ENCODE measurements at regions not wholly inside any gene's neighbourhood (a gene's known extent, or its start where the extent isn't known, plus 50 kb on each side); places are given as distances from the start of the nearest gene placed in this dataset.

- Histone ChIP-seq H3K9me3 (ENCODE audit: control insufficient read depth in 5 of 5, low read length in 5 of 5) (no peaks in the 10 kb centered on the region), H3K36me3 (ENCODE audit: control insufficient read depth in 5 of 5, insufficient read depth in 5 of 5, low read length in 5 of 5) (no peaks in the 10 kb centered on the region), H3K4me1 (ENCODE audit: control insufficient read depth in 5 of 5, insufficient read depth in 5 of 5, low read length in 5 of 5) (no peaks in the 10 kb centered on the region), H3K27me3 (ENCODE audit: control insufficient read depth in 5 of 5, insufficient read depth in 4 of 5, low read length in 5 of 5) (no peaks in the 10 kb centered on the region), H3K9ac (ENCODE audit: low read length in 5 of 5) (no peak overlapping the region), H3K4me3 (ENCODE audit: low read depth in 1 of 5, low read length in 5 of 5) (no peak overlapping the region), H3K27ac (ENCODE audit: low read depth, low read length) (no peak overlapping the region)
These were observed 185.7 kb downstream of the ATPSCKMT start for GRCh38 chr5:10063997-10064396.

- no peak overlapping the region for H3K27ac ChIP-seq (ENCODE audit: low read depth, low read length)
- H3K9ac ChIP-seq (ENCODE audit: low read length in 5 of 5): no peak overlapping the region
- H3K4me3 ChIP-seq (ENCODE audit: low read depth in 1 of 5, low read length in 5 of 5): no peak overlapping the region
- no peaks in the 10 kb centered on the region for H3K4me1 ChIP-seq (ENCODE audit: control insufficient read depth in 5 of 5, insufficient read depth in 5 of 5, low read length in 5 of 5)
- no peaks in the 10 kb centered on the region for H3K9me3 ChIP-seq (ENCODE audit: control insufficient read depth in 5 of 5, low read length in 5 of 5)
- no peaks in the 10 kb centered on the region for H3K27me3 ChIP-seq (ENCODE audit: control insufficient read depth in 5 of 5, insufficient read depth in 4 of 5, low read length in 5 of 5)
- H3K36me3 ChIP-seq (ENCODE audit: control insufficient read depth in 5 of 5, insufficient read depth in 5 of 5, low read length in 5 of 5): no peaks in the 10 kb centered on the region
These were observed 189.7 kb downstream of the ATPSCKMT start for GRCh38 chr5:10059980-10060379.

- H3K4me1 ChIP-seq (ENCODE audit: control insufficient read depth in 5 of 5, insufficient read depth in 5 of 5, low read length in 5 of 5): no peaks in the 10 kb centered on the region
These were observed 190.1 kb downstream of the ATPSCKMT start for GRCh38 chr5:10059556-10059955.

GRCh38 chr5:10057356-10057755, 192.3 kb downstream of the ATPSCKMT start:
- no peak overlapping the region for H3K27ac ChIP-seq (ENCODE audit: low read depth, low read length)
- H3K4me1 ChIP-seq (ENCODE audit: control insufficient read depth in 5 of 5, insufficient read depth in 5 of 5, low read length in 5 of 5): no peaks in the 10 kb centered on the region
- no peak overlapping the region for H3K9ac ChIP-seq (ENCODE audit: low read length in 5 of 5)
- H3K4me3 ChIP-seq (ENCODE audit: low read depth in 1 of 5, low read length in 5 of 5): no peak overlapping the region
- H3K27me3 ChIP-seq (ENCODE audit: control insufficient read depth in 5 of 5, insufficient read depth in 4 of 5, low read length in 5 of 5): no peaks in the 10 kb centered on the region
- H3K9me3 ChIP-seq (ENCODE audit: control insufficient read depth in 5 of 5, low read length in 5 of 5): peaks cover 0 to 8% (median 0%) of the 10 kb centered on the region in 5 donors
- H3K36me3 ChIP-seq (ENCODE audit: control insufficient read depth in 5 of 5, insufficient read depth in 5 of 5, low read length in 5 of 5): no peaks in the 10 kb centered on the region

More at GRCh38 chr5:10059556-10059955, 190.1 kb downstream of the ATPSCKMT start:
- Histone ChIP-seq H3K9me3 (ENCODE audit: control insufficient read depth in 5 of 5, low read length in 5 of 5) (no peaks in the 10 kb centered on the region), H3K27me3 (ENCODE audit: control insufficient read depth in 5 of 5, insufficient read depth in 4 of 5, low read length in 5 of 5) (no peaks in the 10 kb centered on the region), H3K27ac (ENCODE audit: low read depth, low read length) (no peak overlapping the region), H3K9ac (ENCODE audit: low read length in 5 of 5) (no peak overlapping the region), H3K36me3 (ENCODE audit: control insufficient read depth in 5 of 5, insufficient read depth in 5 of 5, low read length in 5 of 5) (no peaks in the 10 kb centered on the region), H3K4me3 (ENCODE audit: low read depth in 1 of 5, low read length in 5 of 5) (no peak overlapping the region)

GRCh38 chr5:10056228-10056760, 193.4 kb downstream of the ATPSCKMT start:
- Histone ChIP-seq H3K36me3 (ENCODE audit: control insufficient read depth in 5 of 5, insufficient read depth in 5 of 5, low read length in 5 of 5) (no peaks in the 10 kb centered on the region), H3K27ac (ENCODE audit: low read depth, low read length) (no peak overlapping the region), H3K4me1 (ENCODE audit: control insufficient read depth in 5 of 5, insufficient read depth in 5 of 5, low read length in 5 of 5) (no peaks in the 10 kb centered on the region), H3K9me3 (ENCODE audit: control insufficient read depth in 5 of 5, low read length in 5 of 5) (peaks cover 0 to 17% (median 10%) of the 10 kb centered on the region in 5 donors), H3K9ac (ENCODE audit: low read length in 5 of 5) (no peak overlapping the region), H3K27me3 (ENCODE audit: control insufficient read depth in 5 of 5, insufficient read depth in 4 of 5, low read length in 5 of 5) (no peaks in the 10 kb centered on the region), H3K4me3 (ENCODE audit: low read depth in 1 of 5, low read length in 5 of 5) (no peak overlapping the region)

GRCh38 chr5:10049858-10050455, 199.7 kb downstream of the ATPSCKMT start:
- H3K9ac ChIP-seq (ENCODE audit: low read length in 5 of 5): no peak overlapping the region
- peaks cover 0 to 18% (median 13%) of the 10 kb centered on the region in 5 donors for H3K9me3 ChIP-seq (ENCODE audit: control insufficient read depth in 5 of 5, low read length in 5 of 5)
- no peaks in the 10 kb centered on the region for H3K36me3 ChIP-seq (ENCODE audit: control insufficient read depth in 5 of 5, insufficient read depth in 5 of 5, low read length in 5 of 5)
- H3K27ac ChIP-seq (ENCODE audit: low read depth, low read length): no peak overlapping the region
- H3K27me3 ChIP-seq (ENCODE audit: control insufficient read depth in 5 of 5, insufficient read depth in 4 of 5, low read length in 5 of 5): no peaks in the 10 kb centered on the region
- no peak overlapping the region for H3K4me3 ChIP-seq (ENCODE audit: low read depth in 1 of 5, low read length in 5 of 5)
- no peaks in the 10 kb centered on the region for H3K4me1 ChIP-seq (ENCODE audit: control insufficient read depth in 5 of 5, insufficient read depth in 5 of 5, low read length in 5 of 5)

- no peak overlapping the region for H3K27ac ChIP-seq (ENCODE audit: low read depth, low read length)
- no peak overlapping the region for H3K9ac ChIP-seq (ENCODE audit: low read length in 5 of 5)
- H3K9me3 ChIP-seq (ENCODE audit: control insufficient read depth in 5 of 5, low read length in 5 of 5): peaks cover 0 to 7% (median 5%) of the 10 kb centered on the region in 5 donors
- H3K36me3 ChIP-seq (ENCODE audit: control insufficient read depth in 5 of 5, insufficient read depth in 5 of 5, low read length in 5 of 5): no peaks in the 10 kb centered on the region
- H3K27me3 ChIP-seq (ENCODE audit: control insufficient read depth in 5 of 5, insufficient read depth in 4 of 5, low read length in 5 of 5): no peaks in the 10 kb centered on the region
- no peak overlapping the region for H3K4me3 ChIP-seq (ENCODE audit: low read depth in 1 of 5, low read length in 5 of 5)
- H3K4me1 ChIP-seq (ENCODE audit: control insufficient read depth in 5 of 5, insufficient read depth in 5 of 5, low read length in 5 of 5): no peaks in the 10 kb centered on the region
These were observed 203.0 kb downstream of the ATPSCKMT start for GRCh38 chr5:10046676-10047075.

- Histone ChIP-seq H3K27me3 (ENCODE audit: control insufficient read depth in 5 of 5, insufficient read depth in 4 of 5, low read length in 5 of 5) (no peaks in the 10 kb centered on the region), H3K27ac (ENCODE audit: low read depth, low read length) (no peak overlapping the region), H3K4me3 (ENCODE audit: low read depth in 1 of 5, low read length in 5 of 5) (no peak overlapping the region), H3K9ac (ENCODE audit: low read length in 5 of 5) (no peak overlapping the region), H3K9me3 (ENCODE audit: control insufficient read depth in 5 of 5, low read length in 5 of 5) (peaks cover 0 to 7% (median 0%) of the 10 kb centered on the region in 5 donors), H3K36me3 (ENCODE audit: control insufficient read depth in 5 of 5, insufficient read depth in 5 of 5, low read length in 5 of 5) (no peaks in the 10 kb centered on the region), H3K4me1 (ENCODE audit: control insufficient read depth in 5 of 5, insufficient read depth in 5 of 5, low read length in 5 of 5) (no peaks in the 10 kb centered on the region)
These were observed 204.3 kb downstream of the ATPSCKMT start for GRCh38 chr5:10045376-10045775.

GRCh38 chr5:10036136-10036815, 213.4 kb downstream of the ATPSCKMT start:
- Histone ChIP-seq H3K4me3 (ENCODE audit: low read depth in 1 of 5, low read length in 5 of 5) (no peak overlapping the region), H3K9me3 (ENCODE audit: control insufficient read depth in 5 of 5, low read length in 5 of 5) (peaks cover 0 to 5% (median 0%) of the 10 kb centered on the region in 5 donors), H3K27ac (ENCODE audit: low read depth, low read length) (no peak overlapping the region), H3K36me3 (ENCODE audit: control insufficient read depth in 5 of 5, insufficient read depth in 5 of 5, low read length in 5 of 5) (no peaks in the 10 kb centered on the region), H3K9ac (ENCODE audit: low read length in 5 of 5) (no peak overlapping the region), H3K4me1 (ENCODE audit: control insufficient read depth in 5 of 5, insufficient read depth in 5 of 5, low read length in 5 of 5) (no peaks in the 10 kb centered on the region), H3K27me3 (ENCODE audit: control insufficient read depth in 5 of 5, insufficient read depth in 4 of 5, low read length in 5 of 5) (no peaks in the 10 kb centered on the region)

- no peak overlapping the region for H3K9ac ChIP-seq (ENCODE audit: low read length in 5 of 5)
These were observed 215.7 kb downstream of the ATPSCKMT start for GRCh38 chr5:10034001-10034400.

More at GRCh38 chr5:10034001-10034400, 215.7 kb downstream of the ATPSCKMT start:
- Histone ChIP-seq H3K4me3 (ENCODE audit: low read depth in 1 of 5, low read length in 5 of 5) (no peak overlapping the region), H3K36me3 (ENCODE audit: control insufficient read depth in 5 of 5, insufficient read depth in 5 of 5, low read length in 5 of 5) (no peaks in the 10 kb centered on the region), H3K27ac (ENCODE audit: low read depth, low read length) (no peak overlapping the region), H3K27me3 (ENCODE audit: control insufficient read depth in 5 of 5, insufficient read depth in 4 of 5, low read length in 5 of 5) (no peaks in the 10 kb centered on the region), H3K9me3 (ENCODE audit: control insufficient read depth in 5 of 5, low read length in 5 of 5) (peaks cover 0 to 4% (median 0%) of the 10 kb centered on the region in 5 donors), H3K4me1 (ENCODE audit: control insufficient read depth in 5 of 5, insufficient read depth in 5 of 5, low read length in 5 of 5) (no peaks in the 10 kb centered on the region)

All from subcutaneous abdominal adipose tissue (tissue), 5 donors.